Hepatocyte (in vitro differentiated cells): ENCODE measurements at regions not wholly inside any gene's neighbourhood (a gene's known extent, or its start where the extent isn't known, plus 50 kb on each side); places are given as distances from the start of the nearest gene placed in this dataset.

Experiments used
- DNase-seq: peaks from one replicate; pipeline ENCODE4 v3.0.0-alpha.2; 2016; ENCODE audit warnings: low spot score
- H2AFZ ChIP-seq: fragments of 200-600 bp; sonication (generic); 2 replicates; pipeline ENCODE4 v1.6.0; 2016; ENCODE audit warnings: antibody characterized with exemption, mild to moderate bottlenecking
- H3K27ac ChIP-seq: fragments of 200-600 bp; sonication (generic); 2 replicates; pipeline ENCODE4 v1.5.1; 2016; ENCODE audit warnings: mild to moderate bottlenecking
- H3K27me3 ChIP-seq: fragments of 200-600 bp; sonication (generic); 2 replicates; pipeline ENCODE4 v1.6.1; 2016
- H3K36me3 ChIP-seq: fragments of 200-600 bp; sonication (generic); replicated peaks from 2 replicates; pipeline ENCODE4 v1.5.1; 2016; ENCODE audit warnings: low read depth; ENCODE audit not compliant: insufficient read depth
- H3K4me1 ChIP-seq: fragments of 200-600 bp; sonication (generic); 2 replicates; pipeline ENCODE4 v1.5.1; 2016; ENCODE audit warnings: mild to moderate bottlenecking, moderate library complexity; ENCODE audit not compliant: insufficient read depth
- H3K4me2 ChIP-seq: fragments of 200-600 bp; sonication (generic); 2 replicates; pipeline ENCODE4 v1.6.0; 2016
- H3K4me3 ChIP-seq: fragments of 200-600 bp; sonication (generic); 2 replicates; pipeline ENCODE4 v1.5.1; 2016; ENCODE audit warnings: mild to moderate bottlenecking
- H3K79me2 ChIP-seq: fragments of 200-600 bp; sonication (generic); 2 replicates; pipeline ENCODE4 v1.6.0; 2017; ENCODE audit warnings: mild to moderate bottlenecking
- H3K9me2 ChIP-seq: fragments of 200-600 bp; sonication (generic); replicated peaks from 2 replicates; pipeline ENCODE4 v1.6.0; 2017; ENCODE audit warnings: mild to moderate bottlenecking; ENCODE audit not compliant: insufficient read depth
- H3K9me3 ChIP-seq: fragments of 200-600 bp; sonication (generic); 2 replicates; pipeline ENCODE4 v1.5.1; 2016; ENCODE audit warnings: low read depth, mild to moderate bottlenecking
- H4K20me1 ChIP-seq: fragments of 200-600 bp; sonication (generic); 2 replicates; pipeline ENCODE4 v1.6.0; 2016; ENCODE audit warnings: mild to moderate bottlenecking; ENCODE audit not compliant: insufficient read depth, poor library complexity, severe bottlenecking
- EZH2 ChIP-seq: fragments of 200-600 bp; sonication (generic); IDR thresholded peaks from 2 replicates; pipeline ENCODE4 v1.6.1; 2016; ENCODE audit warnings: antibody characterized with exemption, mild to moderate bottlenecking, borderline replicate concordance
- EZH2phosphoT487 ChIP-seq: fragments of 200-600 bp; sonication (generic); IDR thresholded peaks from one replicate; pipeline ENCODE4 v1.6.1; 2018; ENCODE audit warnings: antibody characterized with exemption, mild to moderate bottlenecking, low read depth, moderate library complexity; ENCODE audit not compliant: unreplicated experiment, severe bottlenecking
- WGBS: methylation state at CpG from one replicate; pipeline ENCODE4 v1.1.6; 2016; ENCODE audit warnings: low lambda C conversion rate; ENCODE audit errors: missing lambda C conversion rate; 5-methylcytosine and 5-hydroxymethylcytosine counted together
- TF ChIP-seq, protein P1 (sequence below): fragments of 200-600 bp; sonication (generic); IDR thresholded peaks from 2 replicates; pipeline ENCODE4 v1.5.1; 2016; ENCODE audit warnings: antibody characterized with exemption, mild to moderate bottlenecking; ENCODE audit not compliant: poor library complexity

DNA sequence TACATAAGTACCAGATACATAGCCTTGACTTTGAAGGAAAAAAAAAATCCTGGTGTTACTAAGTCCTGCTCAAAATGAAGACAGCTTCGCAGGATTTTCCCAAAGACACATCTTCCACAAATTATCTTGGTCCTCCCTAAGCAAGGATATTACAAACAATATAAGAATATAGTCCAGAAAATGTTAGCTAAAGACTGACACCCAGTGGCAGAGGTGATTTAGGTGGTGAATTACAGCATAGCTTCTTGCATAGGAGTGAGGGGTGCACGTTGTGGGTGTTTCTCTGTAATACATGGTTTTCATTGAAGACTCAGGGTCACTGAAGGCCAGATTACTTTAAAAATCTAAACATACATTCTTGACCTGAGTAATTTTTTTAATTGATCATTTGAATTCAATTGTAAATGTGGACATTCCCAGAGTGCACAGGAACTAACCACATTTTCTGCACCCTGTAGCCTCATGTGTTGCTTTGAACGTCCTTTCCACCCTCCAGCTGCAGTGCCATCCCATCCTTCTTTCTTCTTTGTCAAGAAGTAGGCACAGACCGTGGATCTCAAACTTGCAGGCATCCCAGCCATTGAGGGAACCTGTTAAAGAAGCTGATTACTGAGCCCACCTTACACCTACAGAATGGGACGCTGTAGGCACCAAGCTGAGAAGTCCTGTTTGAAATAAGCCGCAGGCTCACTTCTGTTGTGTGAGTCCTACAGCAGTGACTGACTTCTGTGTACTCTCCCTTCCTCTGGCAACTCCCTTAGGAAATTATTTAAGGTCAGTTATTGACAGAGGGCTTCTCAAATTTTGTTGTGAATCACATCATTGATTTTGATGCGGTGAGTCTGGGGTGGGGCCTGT lies 102.6 kb downstream of the PERP start:
- DNase-seq: peak; percentile 38
- H3K9me2 ChIP-seq: no peaks in the 10 kb centered on the region
- no peaks in the 10 kb centered on the region for H3K36me3 ChIP-seq
- TF ChIP-seq EZH2phosphoT487: no peak
- TF ChIP-seq, protein P1, sequence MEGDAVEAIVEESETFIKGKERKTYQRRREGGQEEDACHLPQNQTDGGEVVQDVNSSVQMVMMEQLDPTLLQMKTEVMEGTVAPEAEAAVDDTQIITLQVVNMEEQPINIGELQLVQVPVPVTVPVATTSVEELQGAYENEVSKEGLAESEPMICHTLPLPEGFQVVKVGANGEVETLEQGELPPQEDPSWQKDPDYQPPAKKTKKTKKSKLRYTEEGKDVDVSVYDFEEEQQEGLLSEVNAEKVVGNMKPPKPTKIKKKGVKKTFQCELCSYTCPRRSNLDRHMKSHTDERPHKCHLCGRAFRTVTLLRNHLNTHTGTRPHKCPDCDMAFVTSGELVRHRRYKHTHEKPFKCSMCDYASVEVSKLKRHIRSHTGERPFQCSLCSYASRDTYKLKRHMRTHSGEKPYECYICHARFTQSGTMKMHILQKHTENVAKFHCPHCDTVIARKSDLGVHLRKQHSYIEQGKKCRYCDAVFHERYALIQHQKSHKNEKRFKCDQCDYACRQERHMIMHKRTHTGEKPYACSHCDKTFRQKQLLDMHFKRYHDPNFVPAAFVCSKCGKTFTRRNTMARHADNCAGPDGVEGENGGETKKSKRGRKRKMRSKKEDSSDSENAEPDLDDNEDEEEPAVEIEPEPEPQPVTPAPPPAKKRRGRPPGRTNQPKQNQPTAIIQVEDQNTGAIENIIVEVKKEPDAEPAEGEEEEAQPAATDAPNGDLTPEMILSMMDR: peak; percentile 60
- H2AFZ ChIP-seq: no peak overlapping the region
- no peaks in the 10 kb centered on the region for H4K20me1 ChIP-seq
- H3K27me3 ChIP-seq: no peaks in the 10 kb centered on the region
- WGBS: 44% methylated on average over 7 of the region's 7 CpGs
- no peaks in the 10 kb centered on the region for H3K9me3 ChIP-seq
- no peaks in the 10 kb centered on the region for H3K79me2 ChIP-seq
- H3K4me1 ChIP-seq: no peaks in the 10 kb centered on the region
- no peak overlapping the region for H3K4me2 ChIP-seq
- H3K4me3 ChIP-seq: no peak overlapping the region
- H3K27ac ChIP-seq: no peak overlapping the region

DNA sequence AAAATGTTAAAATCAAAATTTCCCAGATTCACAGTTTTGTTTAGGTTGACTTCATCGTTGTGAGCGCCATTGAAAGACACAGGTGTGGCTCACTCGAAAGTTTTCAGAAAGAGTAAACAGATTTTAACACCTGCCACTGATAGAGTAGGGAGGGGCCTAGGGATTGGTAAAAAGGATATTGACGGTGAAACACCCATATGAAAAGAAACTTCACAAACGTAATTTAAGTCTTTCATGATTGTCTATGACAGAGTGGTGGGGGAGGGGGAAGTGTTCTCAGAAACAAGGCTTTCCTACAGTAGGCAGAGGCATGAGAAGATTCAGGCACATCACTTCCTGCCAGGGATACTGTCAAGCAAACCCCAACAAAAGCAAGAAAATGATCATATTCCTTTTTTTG lies 101.4 kb downstream of the PERP start:
- Histone ChIP-seq H3K27me3 (no peaks in the 10 kb centered on the region), H3K36me3 (no peaks in the 10 kb centered on the region), H3K27ac (no peak overlapping the region), H3K9me3 (no peaks in the 10 kb centered on the region), H3K79me2 (no peaks in the 10 kb centered on the region), H3K9me2 (no peaks in the 10 kb centered on the region), H3K4me3 (no peak overlapping the region), H3K4me1 (no peaks in the 10 kb centered on the region), H3K4me2 (no peak overlapping the region), H4K20me1 (no peaks in the 10 kb centered on the region), H2AFZ (no peak overlapping the region)
- WGBS: 65% methylated on average over 5 of the region's 5 CpGs
- TF ChIP-seq EZH2 (no peak), EZH2phosphoT487 (no peak)
- TF ChIP-seq, protein P1: no peak
- no peak for DNase-seq

DNA sequence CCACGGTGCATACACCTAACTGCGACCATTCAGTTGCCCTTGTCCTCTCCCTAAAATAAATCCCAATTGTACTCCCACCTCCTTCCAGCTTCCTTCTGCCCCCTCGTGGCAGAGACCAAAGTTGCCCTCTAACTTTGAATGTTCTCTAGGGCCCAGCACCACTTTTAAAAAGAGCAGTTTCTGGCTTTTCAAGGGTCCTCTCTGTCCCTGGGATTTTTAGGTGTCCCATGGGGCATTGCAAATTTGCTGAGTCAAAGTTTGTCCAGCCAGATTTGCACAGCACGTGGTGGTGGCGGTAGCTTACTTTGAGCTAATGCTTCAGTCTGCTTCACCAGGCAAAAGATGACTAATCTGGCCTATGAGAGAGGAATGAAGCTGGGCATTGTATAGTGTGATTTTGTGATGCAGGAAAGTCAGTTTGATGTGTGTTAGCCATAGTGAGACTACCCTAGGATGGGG lies 100.2 kb downstream of the PERP start:
- H3K4me2 ChIP-seq: no peak overlapping the region
- TF ChIP-seq EZH2phosphoT487 (no peak), EZH2 (no peak)
- TF ChIP-seq, protein P1: peak; percentile 40
- H3K4me3 ChIP-seq: no peak overlapping the region
- DNase-seq: peak; percentile 26
- H3K36me3 ChIP-seq: no peaks in the 10 kb centered on the region
- H3K27ac ChIP-seq: no peak overlapping the region
- WGBS: 39% methylated on average over 5 of the region's 5 CpGs
- H2AFZ ChIP-seq: no peak overlapping the region
- no peaks in the 10 kb centered on the region for H3K27me3 ChIP-seq
- H3K9me3 ChIP-seq: no peaks in the 10 kb centered on the region
- H3K79me2 ChIP-seq: no peaks in the 10 kb centered on the region
- H3K4me1 ChIP-seq: no peaks in the 10 kb centered on the region
- no peaks in the 10 kb centered on the region for H4K20me1 ChIP-seq
- H3K9me2 ChIP-seq: no peaks in the 10 kb centered on the region
